Kidney (tissue), 13 donors: ENCODE measurements at regions not wholly inside any gene's neighbourhood (a gene's known extent, or its start where the extent isn't known, plus 50 kb on each side); places are given as distances from the start of the nearest gene placed in this dataset.

Source experiments
- DNase-seq, 5 donors: peaks; one replicate each; pipeline ENCODE4 v3.0.0-alpha.2; 2013 to 2020
- FAIRE-seq: peaks from 2 replicates; lab custom pipeline; 2012; peaks lifted over from hg19 to GRCh38; lab: Jason Lieb, UNC
- H3K27ac ChIP-seq, 2 donors: one replicate each; pipeline ENCODE4 v1.7.0; 2013; ENCODE audit warnings: low read depth in 2 of 2, low read length in 2 of 2, inconsistent platforms in 1 of 2
- H3K27me3 ChIP-seq: one replicate; pipeline ENCODE4 v1.7.1; 2013; ENCODE audit warnings: low read length, inconsistent platforms; ENCODE audit not compliant: control insufficient read depth, insufficient read depth
- H3K36me3 ChIP-seq, 3 donors: one replicate each; pipeline versions ENCODE4 v1.7.0 to v1.7.1; 2013; ENCODE audit warnings: low read length in 3 of 3, control low read depth in 1 of 3, inconsistent platforms in 1 of 3; ENCODE audit not compliant: insufficient read depth in 3 of 3, control insufficient read depth in 2 of 3
- H3K4me1 ChIP-seq, 3 donors: one replicate each; pipeline versions ENCODE4 v1.7.0 to v1.7.1; 2013; ENCODE audit warnings: low read length in 3 of 3, inconsistent platforms in 1 of 3, low read depth in 1 of 3; ENCODE audit not compliant: control insufficient read depth in 2 of 3, insufficient read depth in 2 of 3
- H3K4me3 ChIP-seq, 3 donors: one replicate each; pipeline versions ENCODE4 v1.7.0 to v1.8.1; 2013; ENCODE audit warnings: low read length in 3 of 3, control low read depth in 1 of 3, inconsistent platforms in 1 of 3
- H3K9ac ChIP-seq, 3 donors: one replicate each; pipeline versions ENCODE4 v1.7.0 to v1.7.1; 2013; ENCODE audit warnings: low read length in 3 of 3, control low read depth in 1 of 3, inconsistent platforms in 1 of 3
- H3K9me3 ChIP-seq, 3 donors: one replicate each; pipeline versions ENCODE4 v1.7.0 to v1.7.1; 2013; ENCODE audit warnings: low read length in 3 of 3, control low read depth in 1 of 3, inconsistent platforms in 1 of 3; ENCODE audit not compliant: control insufficient read depth in 2 of 3, insufficient read depth in 1 of 3
- intact Hi-C: fragments of 100-400 bp; cut with DNase I; formaldehyde crosslinking; loops from one replicate; pipeline ENCODE4 v1.11.1; 2022
- TF ChIP-seq, protein P1 (sequence below): IDR thresholded peaks from 3 replicates; pipeline ENCODE4 v1.5.1; 2012; ENCODE audit warnings: mild to moderate bottlenecking, moderate library complexity, borderline replicate concordance; ENCODE audit not compliant: insufficient read depth; ENCODE audit errors: extremely low read depth
- donor health status: control.
- donor health status: control.
- donor health status: control.
- donor health status: control.
- donor health status: control.
- donor health status: DM: yes; HTN: yes; CAD: no.
- donor health status: Normal renal cell carcinoma (clear cell type).

DNA sequence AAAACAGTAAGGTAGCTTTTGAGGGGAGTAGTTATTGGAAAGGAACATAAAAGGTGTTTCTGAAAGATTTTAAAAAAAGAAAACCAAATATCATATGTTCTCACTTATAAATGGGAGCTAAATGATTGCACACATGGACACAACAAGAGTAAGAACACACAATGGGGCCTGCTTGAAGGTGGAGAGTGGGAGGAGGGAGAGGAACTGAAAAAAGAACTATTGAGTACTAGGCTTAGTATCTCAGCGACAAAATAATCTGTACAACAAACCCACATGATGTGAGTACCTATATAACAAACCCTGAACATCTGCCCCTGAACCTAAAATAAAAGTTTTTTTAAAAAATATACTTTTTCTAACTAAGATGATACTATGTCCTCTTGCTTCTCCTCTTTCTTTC, 138.3 kb downstream of the CGGBP1 start:
- DNase-seq: no peak

GRCh38 chr3:87901141-87901540, 157.7 kb downstream of the CGGBP1 start:
- H3K9me3 ChIP-seq: no peaks in the 10 kb centered on the region
- H3K27ac ChIP-seq: no peak overlapping the region
- H3K36me3 ChIP-seq: no peaks in the 10 kb centered on the region
- H3K27me3 ChIP-seq: no peaks in the 10 kb centered on the region
- no peak for DNase-seq
- no peak overlapping the region for H3K4me3 ChIP-seq
- FAIRE-seq: no peak
- no peak overlapping the region for H3K9ac ChIP-seq
- intact Hi-C loops: no loop called here
- TF ChIP-seq, protein P1, sequence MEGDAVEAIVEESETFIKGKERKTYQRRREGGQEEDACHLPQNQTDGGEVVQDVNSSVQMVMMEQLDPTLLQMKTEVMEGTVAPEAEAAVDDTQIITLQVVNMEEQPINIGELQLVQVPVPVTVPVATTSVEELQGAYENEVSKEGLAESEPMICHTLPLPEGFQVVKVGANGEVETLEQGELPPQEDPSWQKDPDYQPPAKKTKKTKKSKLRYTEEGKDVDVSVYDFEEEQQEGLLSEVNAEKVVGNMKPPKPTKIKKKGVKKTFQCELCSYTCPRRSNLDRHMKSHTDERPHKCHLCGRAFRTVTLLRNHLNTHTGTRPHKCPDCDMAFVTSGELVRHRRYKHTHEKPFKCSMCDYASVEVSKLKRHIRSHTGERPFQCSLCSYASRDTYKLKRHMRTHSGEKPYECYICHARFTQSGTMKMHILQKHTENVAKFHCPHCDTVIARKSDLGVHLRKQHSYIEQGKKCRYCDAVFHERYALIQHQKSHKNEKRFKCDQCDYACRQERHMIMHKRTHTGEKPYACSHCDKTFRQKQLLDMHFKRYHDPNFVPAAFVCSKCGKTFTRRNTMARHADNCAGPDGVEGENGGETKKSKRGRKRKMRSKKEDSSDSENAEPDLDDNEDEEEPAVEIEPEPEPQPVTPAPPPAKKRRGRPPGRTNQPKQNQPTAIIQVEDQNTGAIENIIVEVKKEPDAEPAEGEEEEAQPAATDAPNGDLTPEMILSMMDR: no peak
- H3K4me1 ChIP-seq: no peaks in the 10 kb centered on the region

More for the DNA sequence above, 138.3 kb downstream of the CGGBP1 start:
- no peak overlapping the region for H3K4me3 ChIP-seq
- no peaks in the 10 kb centered on the region for H3K27me3 ChIP-seq
- intact Hi-C loops: no loop called here
- H3K36me3 ChIP-seq: no peaks in the 10 kb centered on the region
- TF ChIP-seq, protein P1: no peak
- FAIRE-seq: no peak
- H3K27ac ChIP-seq: no peak overlapping the region
- H3K9ac ChIP-seq: no peak overlapping the region
- no peaks in the 10 kb centered on the region for H3K4me1 ChIP-seq
- H3K9me3 ChIP-seq: peaks cover 0 to 11% (median 3%) of the 10 kb centered on the region in 3 donors

DNA sequence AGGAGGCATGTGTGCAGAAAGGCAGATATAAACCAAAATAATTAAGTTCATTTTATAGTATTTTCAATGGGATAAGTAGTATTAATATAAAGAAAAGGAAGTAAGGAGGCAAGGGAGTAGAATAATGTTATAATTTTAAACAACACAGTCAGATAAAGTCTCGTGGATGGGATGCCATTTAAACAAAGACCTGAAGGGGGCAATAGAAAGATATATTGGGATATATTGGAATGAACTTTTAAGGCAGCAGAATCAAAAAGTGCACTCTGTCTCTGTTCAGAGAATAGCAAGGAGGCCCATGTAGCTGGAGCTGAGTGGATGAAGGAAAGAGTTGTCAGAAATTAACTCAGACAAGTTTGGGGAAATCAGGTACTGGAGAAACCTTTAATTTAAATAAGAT, 158.7 kb downstream of the CGGBP1 start:
- DNase-seq: no peak
- Histone ChIP-seq H3K9me3 (no peaks in the 10 kb centered on the region), H3K36me3 (no peaks in the 10 kb centered on the region), H3K9ac (no peak overlapping the region), H3K27me3 (no peaks in the 10 kb centered on the region), H3K4me3 (no peak overlapping the region), H3K4me1 (no peaks in the 10 kb centered on the region), H3K27ac (no peak overlapping the region)
- TF ChIP-seq, protein P1: no peak
- FAIRE-seq: no peak
- intact Hi-C loops: no loop called here

DNA sequence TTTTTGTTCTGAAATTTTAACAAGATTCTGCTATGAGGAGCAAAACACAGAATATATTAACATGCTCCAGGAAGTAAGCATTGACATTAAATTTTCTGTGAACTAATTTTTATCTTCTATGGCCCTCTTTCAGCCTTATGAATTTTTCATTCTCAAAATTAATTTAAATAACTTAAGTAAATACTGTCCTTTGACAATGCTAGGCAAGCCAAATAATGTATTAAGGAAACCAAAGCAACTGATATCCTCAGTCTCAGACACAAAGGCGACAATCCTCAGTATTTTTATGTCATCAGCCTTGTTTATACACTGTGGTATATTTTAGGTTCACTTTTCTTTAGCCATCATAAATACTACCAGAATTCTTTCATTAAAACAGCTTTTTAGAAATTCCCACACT, 159.8 kb downstream of the CGGBP1 start:
- Histone ChIP-seq H3K27me3 (no peaks in the 10 kb centered on the region), H3K9ac (no peak overlapping the region), H3K9me3 (no peaks in the 10 kb centered on the region), H3K4me1 (no peaks in the 10 kb centered on the region), H3K4me3 (no peak overlapping the region), H3K36me3 (no peaks in the 10 kb centered on the region), H3K27ac (no peak overlapping the region)
- intact Hi-C loops: no loop called here
- DNase-seq (no peak), FAIRE-seq (no peak)
- TF ChIP-seq, protein P1: no peak
